ENCODE measurements at regions not wholly inside any gene's neighbourhood (a gene's known extent, or its start where the extent isn't known, plus 50 kb on each side); places are given as distances from the start of the nearest gene placed in this dataset.
"Not testable (repeated sequence)": the region's sequence is repeated elsewhere in the genome, so short reads cannot be mapped to it uniquely, and the experiment has no call there.

- TF ChIP-seq ZBTB33 (IDR thresholded peaks at IDR 0.05); CTCF (IDR thresholded peaks at IDR 0.05; ENCODE audit: low read depth, low read length, missing input control); REST (IDR thresholded peaks at IDR 0.05); RAD21 (IDR thresholded peaks at IDR 0.05); EGR1 (IDR thresholded peaks at IDR 0.05; ENCODE audit: low read depth in 2 of 2); JUND (IDR thresholded peaks at IDR 0.05); FOXA1 (IDR thresholded peaks at IDR 0.05); TAF1 (conservative IDR thresholded peaks at IDR 0.05); RXRA (IDR thresholded peaks at IDR 0.05); GABPA (IDR thresholded peaks at IDR 0.05 in 1 of 2, conservative IDR thresholded peaks at IDR 0.05 in 1 of 2); SP1 (IDR thresholded peaks at IDR 0.05); MAX (IDR thresholded peaks at IDR 0.05); NR2F2 (IDR thresholded peaks at IDR 0.05): not testable (repeated sequence)
Measured at GRCh38 chr3:195992956-195993595, 84.7 kb upstream of the TNK2 start.

Data from liver (tissue), 3 donors.